Mucosa of descending colon (tissue), 3 donors: ENCODE measurements at regions not wholly inside any gene's neighbourhood (a gene's known extent, or its start where the extent isn't known, plus 50 kb on each side); places are given as distances from the start of the nearest gene placed in this dataset.

Source experiments
- ATAC-seq: fragments of 200-7000 bp; cut with Tn5 transposase; one replicate; pipeline ENCODE4 v1.9.1; 2020; ENCODE audit warnings: mild to moderate bottlenecking, moderate library complexity
- DNase-seq, 3 donors: peaks; one replicate each; pipeline ENCODE4 v3.0.0-alpha.2; 2020
- H3K36me3 ChIP-seq: fragments of 200-600 bp; one replicate; pipeline ENCODE4 v1.8.0; 2021; ENCODE audit warnings: low read depth, mild to moderate bottlenecking
- H3K4me1 ChIP-seq: fragments of 200-600 bp; one replicate; pipeline ENCODE4 v1.8.0; 2021; ENCODE audit warnings: low read depth, mild to moderate bottlenecking
- H3K4me3 ChIP-seq: fragments of 200-600 bp; one replicate; pipeline ENCODE4 v1.8.0; 2021; ENCODE audit warnings: mild to moderate bottlenecking
- H3K9me3 ChIP-seq: fragments of 200-600 bp; one replicate; pipeline ENCODE4 v1.8.0; 2021; ENCODE audit warnings: mild to moderate bottlenecking
- intact Hi-C, 2 donors: fragments of 100-400 bp; cut with DNase I in 1 of 2; cut with micrococcal nuclease in 1 of 2; formaldehyde crosslinking; loops; one replicate each; pipeline versions ENCODE4 v1.11.0 to v1.11.1; 2022; cut with DNase I, micrococcal nuclease
- TF ChIP-seq, protein P1 (sequence below): fragments of 200-600 bp; IDR thresholded peaks from one replicate; pipeline ENCODE4 v1.8.0; 2022; ENCODE audit warnings: antibody characterized with exemption, mild to moderate bottlenecking
- donor health status: DM: no; HTN: no; CAD: no; lungs with moderate emphysema.
- donor health status: DM: no; HTN: no; CAD: no.
- donor health status: DM: no; HTN: yes; CAD: no.

DNA sequence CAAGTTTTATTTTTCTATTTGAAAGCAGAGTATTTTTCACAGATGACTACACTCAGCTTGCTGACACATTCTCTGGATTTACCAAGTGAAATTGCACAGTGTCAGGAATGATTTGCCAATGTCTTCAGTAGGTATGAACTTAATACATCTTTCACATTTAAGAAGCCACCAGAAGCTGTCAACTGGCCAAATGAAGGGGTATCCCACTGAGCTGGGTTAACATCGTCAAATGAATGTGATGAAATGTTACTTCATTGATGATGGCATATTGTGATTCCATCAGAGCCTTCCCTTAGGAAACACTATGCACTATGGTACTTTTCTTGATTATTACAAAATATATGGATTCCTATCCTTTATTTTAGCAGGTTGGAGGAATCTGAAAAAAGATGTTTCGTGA lies 592.3 kb downstream of the FGF9 start:
- intact Hi-C loops: no loop called here
- Histone ChIP-seq H3K9me3 (no peaks in the 10 kb centered on the region), H3K4me1 (no peaks in the 10 kb centered on the region), H3K4me3 (no peak overlapping the region), H3K36me3 (no peaks in the 10 kb centered on the region)
- TF ChIP-seq, protein P1, sequence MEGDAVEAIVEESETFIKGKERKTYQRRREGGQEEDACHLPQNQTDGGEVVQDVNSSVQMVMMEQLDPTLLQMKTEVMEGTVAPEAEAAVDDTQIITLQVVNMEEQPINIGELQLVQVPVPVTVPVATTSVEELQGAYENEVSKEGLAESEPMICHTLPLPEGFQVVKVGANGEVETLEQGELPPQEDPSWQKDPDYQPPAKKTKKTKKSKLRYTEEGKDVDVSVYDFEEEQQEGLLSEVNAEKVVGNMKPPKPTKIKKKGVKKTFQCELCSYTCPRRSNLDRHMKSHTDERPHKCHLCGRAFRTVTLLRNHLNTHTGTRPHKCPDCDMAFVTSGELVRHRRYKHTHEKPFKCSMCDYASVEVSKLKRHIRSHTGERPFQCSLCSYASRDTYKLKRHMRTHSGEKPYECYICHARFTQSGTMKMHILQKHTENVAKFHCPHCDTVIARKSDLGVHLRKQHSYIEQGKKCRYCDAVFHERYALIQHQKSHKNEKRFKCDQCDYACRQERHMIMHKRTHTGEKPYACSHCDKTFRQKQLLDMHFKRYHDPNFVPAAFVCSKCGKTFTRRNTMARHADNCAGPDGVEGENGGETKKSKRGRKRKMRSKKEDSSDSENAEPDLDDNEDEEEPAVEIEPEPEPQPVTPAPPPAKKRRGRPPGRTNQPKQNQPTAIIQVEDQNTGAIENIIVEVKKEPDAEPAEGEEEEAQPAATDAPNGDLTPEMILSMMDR: no peak
- DNase-seq: no peak
- ATAC-seq: no peak

DNA sequence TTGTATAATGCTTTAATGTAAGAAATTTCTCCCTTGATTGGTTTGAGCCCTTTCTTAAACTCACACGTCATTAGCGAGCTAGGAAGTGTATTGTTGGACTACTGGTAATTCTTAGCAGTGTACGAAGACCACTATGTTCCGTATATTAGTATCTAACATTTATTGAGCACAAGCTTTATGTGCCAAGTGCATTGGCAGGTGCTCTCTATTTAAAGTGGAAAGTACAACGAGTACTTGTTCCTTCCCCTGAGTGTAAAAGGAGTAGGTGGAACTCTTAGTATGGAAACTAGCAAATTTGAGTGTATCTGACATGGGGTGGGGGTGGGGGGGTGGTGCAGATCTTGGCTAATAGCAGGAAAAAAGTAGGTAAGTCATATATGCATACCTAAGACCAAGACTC lies 594.7 kb downstream of the FGF9 start:
- no peaks in the 10 kb centered on the region for H3K36me3 ChIP-seq
- no peak for ATAC-seq
- DNase-seq: no peak
- intact Hi-C loops: no loop called here
- TF ChIP-seq, protein P1: no peak
- H3K4me1 ChIP-seq: no peaks in the 10 kb centered on the region
- H3K4me3 ChIP-seq: no peak overlapping the region
- no peaks in the 10 kb centered on the region for H3K9me3 ChIP-seq

DNA sequence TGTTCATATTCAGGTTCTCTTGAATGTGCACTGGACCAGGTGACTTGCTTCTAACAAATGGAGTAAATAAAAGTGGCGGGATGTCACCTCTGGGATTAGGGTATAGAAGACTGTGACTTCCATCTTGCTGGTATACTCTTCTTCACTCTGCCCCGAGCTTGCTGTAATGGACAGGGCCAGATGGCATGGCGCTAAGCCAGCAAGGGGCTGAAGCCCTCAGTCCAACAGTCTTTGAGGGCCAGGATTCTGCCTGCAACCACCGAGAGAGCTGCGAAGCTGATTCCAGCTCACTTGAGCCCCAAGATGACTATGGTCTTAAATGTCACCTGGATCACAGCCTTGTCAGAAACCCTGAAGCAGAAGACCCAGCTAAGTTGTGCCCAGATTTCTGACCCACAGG lies 600.0 kb downstream of the FGF9 start:
- intact Hi-C loops: no loop called here
- Histone ChIP-seq H3K36me3 (no peaks in the 10 kb centered on the region), H3K4me1 (no peaks in the 10 kb centered on the region), H3K9me3 (no peaks in the 10 kb centered on the region), H3K4me3 (no peak overlapping the region)
- no peak for DNase-seq
- TF ChIP-seq, protein P1: no peak
- ATAC-seq: no peak

DNA sequence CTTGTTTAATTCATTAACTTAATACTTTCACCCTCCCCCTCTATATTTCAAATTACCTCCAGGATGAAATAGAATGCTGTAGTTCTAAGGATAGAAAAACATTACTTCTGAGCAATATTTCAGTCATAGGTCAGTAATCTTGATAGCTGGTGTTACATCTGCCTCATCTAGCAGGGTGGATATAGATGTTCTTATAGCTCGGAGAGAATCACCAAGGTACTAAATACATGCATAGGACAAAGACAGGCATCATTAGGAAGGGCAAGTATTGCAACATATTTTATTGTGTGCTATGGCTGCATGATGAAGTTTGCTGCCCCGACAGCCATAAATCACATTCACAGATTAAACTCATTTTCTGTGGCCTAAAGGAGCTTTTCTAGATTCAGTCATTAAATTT lies 601.0 kb downstream of the FGF9 start:
- DNase-seq: no peak

DNA sequence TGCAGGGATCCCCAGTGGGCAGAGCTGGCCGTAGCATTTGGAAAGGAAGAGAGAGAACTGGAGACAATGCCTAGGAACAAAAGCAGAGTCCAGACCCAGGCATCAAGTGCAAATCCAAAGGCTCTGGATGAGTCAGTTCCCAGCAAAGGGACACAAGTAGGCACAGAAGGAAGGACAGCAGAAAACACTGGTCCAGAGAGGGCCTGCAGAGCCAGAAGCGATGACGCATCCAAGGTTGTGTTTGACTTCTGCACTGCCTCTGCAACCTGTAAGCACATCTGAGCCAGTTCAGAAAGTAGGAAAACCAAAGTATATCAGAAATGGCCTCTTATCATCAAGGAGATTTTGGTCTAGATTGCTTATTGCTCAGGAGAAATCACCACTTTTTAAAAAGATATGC lies 604.5 kb downstream of the FGF9 start:
- DNase-seq: no peak
- intact Hi-C loops: loop anchor here (5.0 kb wide), 1 partner anchor 638 kb away; no protein-coding TSS in a partner anchor
- Histone ChIP-seq H3K4me1 (no peaks in the 10 kb centered on the region), H3K9me3 (no peaks in the 10 kb centered on the region), H3K4me3 (no peak overlapping the region), H3K36me3 (no peaks in the 10 kb centered on the region)
- no peak for ATAC-seq
- TF ChIP-seq, protein P1: no peak

More for the DNA sequence above, 601.0 kb downstream of the FGF9 start:
- ATAC-seq: no peak
- Histone ChIP-seq H3K4me1 (no peaks in the 10 kb centered on the region), H3K9me3 (no peaks in the 10 kb centered on the region), H3K36me3 (no peaks in the 10 kb centered on the region), H3K4me3 (no peak overlapping the region)
- TF ChIP-seq, protein P1: no peak
- intact Hi-C loops: no loop called here

DNA sequence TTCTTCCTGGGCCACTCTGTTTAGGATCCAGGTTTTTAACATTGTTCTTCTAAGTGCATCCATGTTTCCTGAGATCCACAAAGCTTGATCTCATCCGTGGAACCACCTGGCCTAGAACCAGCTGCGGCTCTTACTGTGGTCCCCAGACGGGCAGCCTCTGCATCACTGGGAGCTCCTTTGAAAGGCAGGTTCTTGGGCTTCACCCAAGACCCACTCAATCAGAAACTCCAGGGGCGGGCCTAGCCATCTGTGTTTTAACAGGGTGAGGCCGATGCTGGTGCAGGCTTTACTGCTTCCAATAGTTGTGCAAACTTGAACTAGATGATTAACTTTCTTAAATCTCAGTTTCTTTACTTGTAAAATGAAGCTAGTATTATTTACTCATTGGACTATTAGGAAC lies 605.7 kb downstream of the FGF9 start:
- DNase-seq (no peak), ATAC-seq (no peak)
- H3K36me3 ChIP-seq: no peaks in the 10 kb centered on the region
- no peaks in the 10 kb centered on the region for H3K9me3 ChIP-seq
- intact Hi-C loops: loop anchor here (5.0 kb wide), 1 partner anchor 639 kb away; no protein-coding TSS in a partner anchor
- TF ChIP-seq, protein P1: no peak
- no peaks in the 10 kb centered on the region for H3K4me1 ChIP-seq
- no peak overlapping the region for H3K4me3 ChIP-seq
